A549 (cell line): ENCODE measurements at regions not wholly inside any gene's neighbourhood (a gene's known extent, or its start where the extent isn't known, plus 50 kb on each side); places are given as distances from the start of the nearest gene placed in this dataset.

ENCODE experiments used
- ATAC-seq, 2 experiments: fragments of 200-7000 bp in 1 of 2; fragments of >200 bp in 1 of 2; cut with Nextera tagmentation in 1 of 2; cut with Tn5 transposase in 1 of 2; 3 replicates each; pipeline versions ENCODE4 v1.8.0 to v1.9.1; 2018 to 2020; ENCODE audit warnings: mild to moderate bottlenecking in 1 of 2, moderate library complexity in 1 of 2
- CTCF ChIA-PET: fragments of 300-600 bp; sonication (Branson Sonifier 250); formaldehyde crosslinking; extraction: SDS; loops from one replicate; lab custom pipeline; 2021; ENCODE audit warnings: antibody characterized with exemption, inconsistent platforms; lab: Yijun Ruan, JAX
- POLR2A ChIA-PET: fragments of 350-600 bp; formaldehyde crosslinking; extraction: SDS; loops from one replicate; lab custom pipeline; 2021; ENCODE audit warnings: antibody characterized with exemption, inconsistent platforms; lab: Yijun Ruan, JAX
- DNase-seq, 2 experiments: peaks; one replicate each; pipeline versions ENCODE4 v3.0.0 to v3.0.0-alpha.2; 2011 to 2016; ENCODE audit warnings: low read depth in 1 of 2, low spot score in 1 of 2
- FAIRE-seq: peaks from 2 replicates; lab custom pipeline; 2011; peaks lifted over from hg19 to GRCh38; lab: Jason Lieb, UNC
- H3K27ac ChIP-seq, 2 experiments: fragments of >200 bp; sonication (Bioruptor Twin); formaldehyde crosslinking; 3 replicates each; pipeline ENCODE4 v1.5.1; 2016 to 2017
- H3K4me1 ChIP-seq: fragments of >200 bp; sonication (Bioruptor Twin); formaldehyde crosslinking; 3 replicates; pipeline ENCODE4 v1.6.1; 2016
- H3K4me2 ChIP-seq: fragments of >200 bp; sonication (Bioruptor Twin); formaldehyde crosslinking; 3 replicates; pipeline ENCODE4 v1.6.1; 2016
- H3K4me3 ChIP-seq: fragments of >200 bp; sonication (Bioruptor Twin); formaldehyde crosslinking; 3 replicates; pipeline ENCODE4 v1.5.1; 2016
- H3K9me3 ChIP-seq: fragments of >200 bp; sonication (Bioruptor Twin); formaldehyde crosslinking; 3 replicates; pipeline ENCODE4 v1.6.1; 2016
- ATOH8 ChIP-seq: fragments of 250-450 bp; sonication (Bioruptor Pico); IDR thresholded peaks from 2 replicates; pipeline ENCODE4 v1.5.0; 2020; ENCODE audit warnings: low read depth, mild to moderate bottlenecking, moderate library complexity
- CEBPB ChIP-seq, 2 experiments: fragments of >200 bp in 1 of 2; sonication (Bioruptor Twin) in 1 of 2; formaldehyde crosslinking in 1 of 2; IDR thresholded peaks; 2 replicates each; pipeline ENCODE4 v1.6.1; 2012 to 2016
- CHD2 ChIP-seq: fragments of 150-350 bp; IDR thresholded peaks from 2 replicates; pipeline ENCODE4 v1.6.1; 2014; ENCODE audit warnings: low read length; ENCODE audit not compliant: partially characterized antibody
- FOSB ChIP-seq: fragments of 250-450 bp; sonication (Bioruptor Pico); IDR thresholded peaks from 2 replicates; pipeline ENCODE4 v1.5.0; 2020; ENCODE audit warnings: mild to moderate bottlenecking, moderate library complexity
- FOSL2 ChIP-seq, 2 experiments: fragments of 450-650 bp in 1 of 2; fragments of >200 bp in 1 of 2; sonication (Bioruptor Twin) in 1 of 2; formaldehyde crosslinking; IDR thresholded peaks; 2 replicates each; pipeline versions ENCODE4 v1.5.0 to v1.6.1; 2016 to 2020; ENCODE audit warnings: mild to moderate bottlenecking in 1 of 2, moderate library complexity in 1 of 2
- FOXS1 ChIP-seq: fragments of 250-450 bp; sonication (Bioruptor Pico); IDR thresholded peaks from 2 replicates; pipeline ENCODE4 v1.5.0; 2020; ENCODE audit warnings: mild to moderate bottlenecking, moderate library complexity
- GATA3 ChIP-seq: IDR thresholded peaks from 2 replicates; pipeline ENCODE4 v1.6.1; 2012; ENCODE audit warnings: borderline replicate concordance
- JUNB ChIP-seq: fragments of >200 bp; sonication (Bioruptor Twin); formaldehyde crosslinking; IDR thresholded peaks from 2 replicates; pipeline ENCODE4 v1.6.1; 2016
- KDM5A ChIP-seq: fragments of 200-600 bp; sonication (generic); IDR thresholded peaks from 2 replicates; pipeline ENCODE4 v1.6.1; 2016; ENCODE audit warnings: antibody characterized with exemption, mild to moderate bottlenecking
- MAZ ChIP-seq: fragments of 150-350 bp; IDR thresholded peaks from 2 replicates; pipeline ENCODE4 v1.6.1; 2014; ENCODE audit warnings: antibody characterized with exemption, low read depth, low read length, borderline replicate concordance
- NR3C1 ChIP-seq: fragments of >200 bp; sonication (Bioruptor Twin); formaldehyde crosslinking; IDR thresholded peaks from 3 replicates; pipeline ENCODE4 v1.6.1; 2017
- PHF8 ChIP-seq: fragments of 200-600 bp; sonication (generic); IDR thresholded peaks from 2 replicates; pipeline ENCODE4 v1.6.1; 2016; ENCODE audit warnings: low read depth, mild to moderate bottlenecking, antibody characterized with exemption, moderate library complexity, borderline replicate concordance
- RAD21 ChIP-seq, 2 experiments: fragments of >200 bp in 1 of 2; sonication (Bioruptor Twin) in 1 of 2; formaldehyde crosslinking in 1 of 2; IDR thresholded peaks in 1 of 2; conservative IDR thresholded peaks in 1 of 2; 2 replicates in 1 of 2; 3 replicates in 1 of 2; pipeline ENCODE4 v1.6.1; 2012 to 2018; ENCODE audit warnings: inconsistent platforms in 1 of 2
- RNF2 ChIP-seq: fragments of 200-600 bp; sonication (generic); IDR thresholded peaks from 2 replicates; pipeline ENCODE4 v1.6.1; 2016; ENCODE audit warnings: low read depth, mild to moderate bottlenecking, antibody characterized with exemption, moderate library complexity, borderline replicate concordance
- ZFP36 ChIP-seq: fragments of 450-650 bp; IDR thresholded peaks from 2 replicates; pipeline ENCODE4 v1.6.1; 2014; ENCODE audit warnings: borderline replicate concordance; ENCODE audit not compliant: partially characterized antibody
- WGBS: methylation state at CpG from one replicate; pipeline ENCODE4 v1.1.6; 2017; ENCODE audit errors: missing lambda C conversion rate; 5-methylcytosine and 5-hydroxymethylcytosine counted together

GRCh38 chr5:143641549-143642355, 170.2 kb upstream of the HMHB1 start:
- POLR2A ChIA-PET = no interaction called here
- Histone ChIP-seq H3K9me3 (no peaks in the 10 kb centered on the region), H3K4me1 (peaks cover 16% of the 10 kb centered on the region), H3K27ac (0 out of 6 replicates have a peak overlapping the region, but pooled peaks of 1 of the 2 experiments have one; percentile 2), H3K4me3 (no peak overlapping the region), H3K4me2 (no peak overlapping the region)
- no peak for DNase-seq
- TF ChIP-seq NR3C1 (no peak), CHD2 (no peak), ATOH8 (CRISPR knock-in tag) (no peak), RAD21 (conservative IDR thresholded peaks at IDR 0.05 in 1 of 2, IDR thresholded peaks at IDR 0.05 in 1 of 2) (no peak), CEBPB (IDR thresholded peaks at IDR 0.05) (no peak), FOXS1 (no peak), ZFP36 (no peak)
- no peak for ATAC-seq
- CTCF ChIA-PET = interaction anchor here (1.0 to 1.7 kb wide), 3 partner anchors 10 to 184 kb away, joined by 3 to 5 read pairs (median 4); no protein-coding TSS in a partner anchor
- WGBS = 90% methylated on average over 6 of the region's 6 CpGs
- FAIRE-seq = no peak

GRCh38 chr5:143638654-143639053, 173.3 kb upstream of the HMHB1 start:
- no peak for TF ChIP-seq RNF2
- TF ChIP-seq MAZ = no peak
- no peak for TF ChIP-seq FOSL2 (IDR thresholded peaks at IDR 0.05)
- no peak for TF ChIP-seq FOSL2 (CRISPR knock-in tag; IDR thresholded peaks at IDR 0.05)
- no peak for TF ChIP-seq KDM5A
- POLR2A ChIA-PET = no interaction called here
- no peak overlapping the region for H3K4me3 ChIP-seq
- CTCF ChIA-PET = no interaction called here
- 70% methylated on average over 4 of the region's 4 CpGs for WGBS
- no peak for DNase-seq
- H3K4me2 ChIP-seq = no peak overlapping the region
- no peak for FAIRE-seq
- peaks cover 47% of the 10 kb centered on the region for H3K4me1 ChIP-seq
- H3K9me3 ChIP-seq = no peaks in the 10 kb centered on the region
- no peak for ATAC-seq
- H3K27ac ChIP-seq = peak overlapping the region in 1 of 2 experiments; percentile 18; a peak in 1 of 6 replicates

- TF ChIP-seq GATA3 (peak; percentile 22), CEBPB (IDR thresholded peaks at IDR 0.05) (no peak), FOSL2 (IDR thresholded peaks at IDR 0.05) (no peak), FOSL2 (CRISPR knock-in tag; IDR thresholded peaks at IDR 0.05) (peak; percentile 56), RAD21 (conservative IDR thresholded peaks at IDR 0.05 in 1 of 2, IDR thresholded peaks at IDR 0.05 in 1 of 2) (0 out of 5 replicates have a peak, but pooled peaks of 1 of the 2 experiments have one; percentile 9), JUNB (peak; percentile 52; the same call in 1 of the 2 replicates)
- TF ChIP-seq, all 56 proteins: peak for 4
- Histone ChIP-seq H3K4me3 (no peak overlapping the region), H3K4me1 (peaks cover 50% of the 10 kb centered on the region), H3K4me2 (peak overlapping the region; percentile 68), H3K9me3 (no peaks in the 10 kb centered on the region), H3K27ac (peak overlapping the region; percentile 59 to 77)
- ATAC-seq (peak in 1 of 2 experiments; percentile 78; a peak in 4 of 6 replicates), FAIRE-seq (peak; percentile 63), DNase-seq (peak; percentile 23 to 61)
- ChIA-PET CTCF (interaction anchor here (0.6 to 1.5 kb wide), 4 partner anchors 13 to 505 kb away, joined by 3 to 4 read pairs (median 4); no protein-coding TSS in a partner anchor), POLR2A (interaction anchor here (0.8 kb wide), 1 partner anchor 129 kb away, joined by 3 read pairs; no protein-coding TSS in a partner anchor)
- 9% methylated on average over 8 of the region's 8 CpGs for WGBS
Measured at GRCh38 chr5:143636931-143637528, 174.9 kb upstream of the HMHB1 start.

GRCh38 chr5:143635888-143636287, 176.1 kb upstream of the HMHB1 start:
- WGBS = 88% methylated on average over 2 of the region's 2 CpGs
- Histone ChIP-seq H3K4me3 (no peak overlapping the region), H3K4me1 (peaks cover 50% of the 10 kb centered on the region), H3K9me3 (no peaks in the 10 kb centered on the region), H3K27ac (peak overlapping the region; percentile 59 to 77; a peak in 5 of 6 replicates), H3K4me2 (peak overlapping the region; percentile 68)
- TF ChIP-seq FOSB (CRISPR knock-in tag) (no peak), PHF8 (no peak)
- ATAC-seq = no peak
- POLR2A ChIA-PET = no interaction called here
- no peak for DNase-seq
- no peak for FAIRE-seq
- CTCF ChIA-PET = interaction anchor here (0.6 to 1.5 kb wide), 3 partner anchors 14 to 88 kb away, joined by 3 to 4 read pairs (median 3); no protein-coding TSS in a partner anchor
